LoVo (cell line): ENCODE measurements at regions not wholly inside any gene's neighbourhood (a gene's known extent, or its start where the extent isn't known, plus 50 kb on each side); places are given as distances from the start of the nearest gene placed in this dataset.

ENCODE experiments used
- DNase-seq: peaks from one replicate; pipeline ENCODE4 v3.0.0-alpha.2; 2016; ENCODE audit warnings: low spot score

DNA sequence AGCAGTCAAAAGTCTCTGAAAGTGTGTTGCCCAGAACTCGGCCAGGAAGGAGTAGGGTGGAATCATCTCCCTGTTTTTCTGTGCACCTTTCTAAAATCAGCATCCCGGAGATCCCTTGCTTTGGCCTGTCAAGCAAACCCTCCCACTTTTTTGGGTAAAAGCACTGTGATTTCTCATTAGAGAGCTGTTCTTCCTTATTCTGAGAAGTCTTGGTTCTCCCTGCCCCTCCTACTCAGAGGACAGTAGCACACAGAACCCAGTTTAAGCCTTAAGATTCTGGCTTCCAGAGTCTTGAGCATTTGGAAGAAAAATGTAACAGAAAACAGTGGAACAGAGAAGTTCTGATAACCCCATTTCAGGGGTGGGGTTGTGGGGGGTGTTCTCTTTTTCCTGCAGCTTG is 52.6 kb upstream of the KATNAL1 start:
- no peak for DNase-seq

DNA sequence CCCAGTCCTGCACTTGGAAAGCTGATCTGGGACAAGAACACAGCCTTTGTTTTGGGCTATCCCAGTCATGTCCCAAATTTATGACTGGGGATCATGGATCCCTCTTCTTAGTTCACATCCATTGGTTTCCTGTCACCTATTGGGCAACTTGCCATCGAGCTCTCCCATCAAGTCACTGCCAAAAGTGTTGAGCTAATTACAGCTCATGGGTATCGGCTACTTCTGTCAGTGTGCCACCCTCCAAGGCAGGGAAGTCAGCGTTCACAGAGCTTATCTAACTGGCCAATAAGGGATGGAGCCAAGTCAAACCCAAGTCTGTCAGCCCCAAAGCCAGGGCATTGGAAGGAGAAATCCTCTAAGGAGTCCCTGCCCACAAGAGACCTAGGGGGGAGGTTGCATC is 53.2 kb upstream of the KATNAL1 start:
- no peak for DNase-seq

- no peak for DNase-seq
Observed at GRCh38 chr13:30362005-30362788, 54.8 kb upstream of the KATNAL1 start.

DNA sequence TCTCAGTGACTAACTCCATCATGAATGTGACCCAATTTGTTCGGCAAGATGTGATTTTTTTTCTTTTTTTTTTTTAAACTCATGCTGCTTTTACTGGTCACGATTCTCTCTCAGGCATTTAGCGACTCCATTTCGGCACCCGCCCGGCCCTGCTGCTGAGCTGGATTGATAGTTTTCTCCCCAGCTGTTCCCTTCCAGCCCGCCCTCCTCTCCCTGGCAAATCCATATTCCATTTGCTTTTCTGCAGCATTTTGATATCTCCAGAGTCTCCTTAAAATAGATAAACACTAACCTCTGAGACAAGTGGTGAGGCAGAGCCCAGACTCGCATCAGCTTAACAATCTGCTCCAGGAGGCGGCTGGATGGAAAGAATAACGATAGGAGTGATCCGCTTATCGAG is 55.5 kb upstream of the KATNAL1 start:
- DNase-seq = no peak

- DNase-seq = no peak
Observed at GRCh38 chr13:30363725-30364124, 56.4 kb upstream of the KATNAL1 start.

DNA sequence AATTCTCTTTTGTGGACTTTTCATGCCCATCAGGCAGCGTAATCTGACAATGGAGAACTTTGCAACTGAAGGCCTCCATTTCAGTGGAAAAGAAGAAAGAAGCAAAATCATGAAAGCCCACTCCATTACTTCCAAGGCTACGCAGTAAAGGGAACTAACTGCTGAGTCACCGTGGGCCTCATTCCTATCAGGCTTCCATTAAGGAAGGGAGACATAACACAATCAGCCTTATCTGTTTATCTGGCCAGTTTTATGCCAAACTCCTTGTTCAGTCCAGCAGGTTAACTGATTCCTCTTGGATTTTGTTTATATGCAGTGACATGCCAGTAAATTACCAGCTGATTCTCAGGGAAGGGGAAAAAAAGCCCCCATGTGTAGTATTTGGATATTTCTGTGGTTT is 56.8 kb upstream of the KATNAL1 start:
- DNase-seq = no peak

- DNase-seq = no peak
Observed at GRCh38 chr13:30364876-30365275, 57.4 kb upstream of the UBE2L5 start.

- DNase-seq = no peak
Observed at GRCh38 chr13:30366088-30366487, 56.2 kb upstream of the UBE2L5 start.

DNA sequence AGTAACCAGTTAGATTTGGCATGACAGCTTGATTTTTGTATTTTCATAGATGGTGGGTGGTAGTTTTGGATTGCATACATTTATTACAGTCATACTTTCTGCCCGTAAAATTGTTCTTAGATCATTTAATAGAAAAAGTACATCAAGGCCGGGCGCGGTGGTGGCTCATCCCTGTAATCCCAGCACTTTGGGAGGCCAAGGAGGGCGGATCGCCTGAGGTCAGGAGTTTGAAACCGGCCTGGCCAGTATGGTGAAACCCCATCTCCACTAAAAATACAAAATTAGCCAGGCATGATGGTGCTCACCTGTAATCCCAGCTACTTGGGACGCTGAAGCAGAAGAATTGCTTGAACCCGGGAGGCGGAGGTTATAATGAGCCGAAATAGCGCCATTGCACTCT is 55.0 kb upstream of the UBE2L5 start:
- no peak for DNase-seq

GRCh38 chr13:30370146-30370545 is 52.1 kb upstream of the UBE2L5 start:
- DNase-seq = no peak

DNA sequence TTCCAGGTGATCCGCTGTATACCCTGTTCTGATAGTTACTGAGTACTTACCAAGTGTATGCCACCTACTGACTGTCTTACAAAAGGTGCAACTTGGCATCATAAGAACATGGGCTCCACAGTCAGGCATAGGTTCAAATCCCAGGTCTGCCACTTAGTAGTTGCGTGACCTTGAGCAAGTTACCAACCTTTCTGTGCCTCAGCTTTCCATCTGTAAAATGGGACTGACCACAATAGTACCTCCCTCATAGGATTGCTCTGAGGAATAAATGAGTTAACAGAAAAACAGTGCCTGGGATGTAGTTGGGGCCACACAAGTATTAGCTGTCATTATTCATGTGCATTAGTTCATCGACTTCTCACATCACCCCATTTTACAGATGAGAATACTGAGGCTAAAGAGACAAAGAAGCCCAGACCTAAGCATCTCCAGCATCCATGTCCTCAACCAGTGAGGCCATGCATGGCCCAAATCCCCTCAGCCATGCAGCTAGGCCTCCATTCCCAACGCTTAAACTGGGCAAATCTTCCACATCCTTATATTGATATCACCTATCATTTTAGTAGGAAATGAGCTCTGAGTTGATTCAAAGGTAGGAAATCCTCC is 51.3 kb upstream of the UBE2L5 start:
- DNase-seq = no peak

DNA sequence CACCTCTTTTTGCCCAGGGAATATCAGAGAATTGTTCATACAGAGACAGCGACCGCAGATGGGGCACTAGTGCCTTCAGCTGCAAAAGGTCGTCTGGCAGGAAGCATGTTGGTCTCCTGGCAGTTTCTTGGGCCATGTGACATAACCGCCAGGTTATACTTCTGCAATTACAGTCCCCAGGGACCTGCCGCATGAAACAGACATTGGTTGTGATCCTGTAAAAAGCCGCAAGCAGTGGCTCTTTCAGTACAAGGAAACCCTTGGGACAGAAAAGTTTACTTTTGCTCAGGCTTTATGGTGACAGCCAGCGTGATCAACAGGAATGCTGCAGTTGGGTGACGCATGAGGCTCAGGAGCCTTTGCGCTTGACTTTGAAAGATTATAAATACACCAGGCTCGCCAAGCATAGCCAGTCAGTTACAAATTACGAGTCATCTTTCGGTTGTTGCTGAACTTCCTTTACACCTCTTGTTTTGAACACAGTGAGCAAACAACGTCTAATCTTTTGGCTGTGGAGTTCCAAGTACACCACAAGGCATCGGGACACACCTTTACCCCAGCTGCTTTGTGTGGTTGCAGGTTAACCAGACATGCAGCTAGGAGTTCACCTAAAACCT is 50.5 kb upstream of the UBE2L5 start:
- peak; percentile 47 for DNase-seq
